ENCODE measurements at regions not wholly inside any gene's neighbourhood (a gene's known extent, or its start where the extent isn't known, plus 50 kb on each side); places are given as distances from the start of the nearest gene placed in this dataset.

DNA sequence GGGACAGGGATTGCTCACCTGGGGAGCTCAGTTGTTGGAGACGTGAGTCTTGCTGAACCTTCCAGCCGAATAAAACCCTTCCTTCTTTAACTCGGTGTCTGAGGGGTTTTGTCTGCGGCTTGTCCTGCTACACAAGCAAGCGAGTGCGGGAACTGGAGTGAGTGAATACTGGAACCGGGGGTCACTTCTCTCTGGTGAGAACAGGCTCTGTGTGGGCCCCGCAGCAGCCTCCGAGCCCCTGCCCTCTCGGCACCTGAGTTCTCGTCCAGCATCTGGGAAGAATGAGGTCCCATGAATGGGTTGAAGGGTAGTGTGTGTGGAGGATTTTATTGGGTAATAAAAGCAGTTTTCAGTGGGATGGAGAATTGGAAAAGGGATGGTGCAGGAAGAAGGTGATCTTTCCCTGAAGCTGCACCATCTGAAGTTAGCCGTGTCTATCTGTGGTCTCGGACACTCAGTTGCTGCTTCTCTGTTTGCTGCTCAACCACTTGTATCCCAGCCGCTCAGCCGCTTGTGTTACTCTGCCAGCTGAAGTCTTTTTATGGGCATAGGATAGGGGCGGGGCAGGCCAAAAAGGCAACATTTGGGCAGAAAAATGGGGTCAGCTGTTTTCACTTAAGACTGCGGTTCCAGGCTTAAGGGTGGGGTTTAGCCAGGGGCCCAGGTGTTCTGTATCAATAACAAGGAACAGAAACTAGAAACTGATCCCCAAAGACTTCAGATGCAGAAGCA, 450.6 kb upstream of the CAMK1G start:
- TF ChIP-seq, protein P1, sequence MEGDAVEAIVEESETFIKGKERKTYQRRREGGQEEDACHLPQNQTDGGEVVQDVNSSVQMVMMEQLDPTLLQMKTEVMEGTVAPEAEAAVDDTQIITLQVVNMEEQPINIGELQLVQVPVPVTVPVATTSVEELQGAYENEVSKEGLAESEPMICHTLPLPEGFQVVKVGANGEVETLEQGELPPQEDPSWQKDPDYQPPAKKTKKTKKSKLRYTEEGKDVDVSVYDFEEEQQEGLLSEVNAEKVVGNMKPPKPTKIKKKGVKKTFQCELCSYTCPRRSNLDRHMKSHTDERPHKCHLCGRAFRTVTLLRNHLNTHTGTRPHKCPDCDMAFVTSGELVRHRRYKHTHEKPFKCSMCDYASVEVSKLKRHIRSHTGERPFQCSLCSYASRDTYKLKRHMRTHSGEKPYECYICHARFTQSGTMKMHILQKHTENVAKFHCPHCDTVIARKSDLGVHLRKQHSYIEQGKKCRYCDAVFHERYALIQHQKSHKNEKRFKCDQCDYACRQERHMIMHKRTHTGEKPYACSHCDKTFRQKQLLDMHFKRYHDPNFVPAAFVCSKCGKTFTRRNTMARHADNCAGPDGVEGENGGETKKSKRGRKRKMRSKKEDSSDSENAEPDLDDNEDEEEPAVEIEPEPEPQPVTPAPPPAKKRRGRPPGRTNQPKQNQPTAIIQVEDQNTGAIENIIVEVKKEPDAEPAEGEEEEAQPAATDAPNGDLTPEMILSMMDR (IDR thresholded peaks at IDR 0.05), result no peak
- TF ChIP-seq EP300 (IDR thresholded peaks at IDR 0.05; ENCODE audit: low read depth), result no peak
